GM18907 (cell line): ENCODE measurements at regions not wholly inside any gene's neighbourhood (a gene's known extent, or its start where the extent isn't known, plus 50 kb on each side); places are given as distances from the start of the nearest gene placed in this dataset.
"Not testable (repeated sequence)": the region's sequence is repeated elsewhere in the genome, so short reads cannot be mapped to it uniquely, and the experiment has no call there.

Experiments
- ATAC-seq: cut with Tn5 transposase; IDR thresholded peaks from one replicate; pipeline ENCODE4 v1.9.1; 2021; ENCODE audit warnings: mild to moderate bottlenecking, moderate library complexity; ENCODE audit not compliant: unreplicated experiment

- ATAC-seq = no peak
Observed at GRCh38 chr5:72760259-72760658, 56.2 kb upstream of the TNPO1 start.

- ATAC-seq = no peak
Observed at GRCh38 chr5:72752909-72753308, 63.6 kb upstream of the TNPO1 start.

DNA sequence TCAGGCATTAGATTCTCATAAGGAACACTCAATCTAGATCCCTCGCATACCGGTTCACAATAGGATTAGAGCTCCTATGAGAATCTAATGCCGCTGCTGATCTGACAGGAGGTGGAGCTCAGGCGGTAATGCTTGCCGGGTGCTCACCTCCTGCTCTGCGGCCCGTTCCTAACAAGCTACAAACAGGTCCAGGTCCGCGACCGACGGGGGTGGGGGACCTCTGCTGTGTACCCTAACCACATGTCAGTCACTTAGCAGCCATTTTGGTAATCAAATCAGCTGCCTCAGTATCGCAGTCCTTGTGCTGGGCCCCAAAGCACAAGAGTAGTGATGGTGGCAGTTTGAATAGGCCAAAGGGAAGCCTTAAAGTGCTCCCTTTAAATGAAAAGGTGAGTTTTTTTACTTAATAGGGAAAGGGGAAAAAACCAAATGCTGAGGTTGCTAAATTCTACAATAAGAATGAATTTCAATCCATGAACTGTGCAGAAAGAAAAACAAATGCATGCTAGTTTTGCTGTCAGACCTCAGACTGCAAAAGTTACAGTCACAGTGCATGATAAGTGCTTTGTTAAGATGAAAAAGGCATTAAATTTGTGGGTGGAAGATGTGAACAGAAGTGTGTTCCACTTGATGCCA, 67.0 kb upstream of the TNPO1 start:
- ATAC-seq = no peak

- ATAC-seq = no peak
Observed at GRCh38 chr5:72747826-72748225, 68.6 kb upstream of the TNPO1 start.

DNA sequence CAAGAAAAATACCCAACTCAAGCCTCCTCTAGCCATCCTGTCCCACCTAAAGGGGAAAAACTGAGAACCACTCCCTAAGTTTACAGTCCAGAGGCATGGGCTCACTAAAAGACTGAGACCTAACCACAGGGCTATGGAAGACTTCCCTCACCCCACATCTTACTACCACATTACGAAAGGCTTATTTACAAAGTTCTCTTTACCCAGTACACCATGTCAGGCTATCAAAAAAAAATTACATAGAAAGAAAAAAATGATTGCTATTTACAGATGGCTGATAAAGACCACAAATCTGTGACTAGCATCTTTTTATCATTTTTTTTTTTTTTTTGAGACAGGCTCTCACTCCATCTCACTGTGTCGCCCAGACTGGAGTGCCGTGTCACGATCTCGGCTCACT, 69.7 kb upstream of the TNPO1 start:
- ATAC-seq = no peak

GRCh38 chr5:72744136-72744535, 72.3 kb upstream of the TNPO1 start:
- no peak for ATAC-seq

GRCh38 chr5:72741805-72742204, 74.7 kb upstream of the TNPO1 start:
- no peak for ATAC-seq

- no peak for ATAC-seq
Observed at GRCh38 chr5:72733810-72734209, 82.7 kb upstream of the TNPO1 start.

- no peak for ATAC-seq
Observed at GRCh38 chr5:72723581-72723980, 92.9 kb upstream of the TNPO1 start.

- ATAC-seq = no peak
Observed at GRCh38 chr5:72722792-72723452, 93.5 kb upstream of the TNPO1 start.

GRCh38 chr5:72721844-72722243, 94.6 kb upstream of the TNPO1 start:
- no peak for ATAC-seq

GRCh38 chr5:72720205-72720604, 96.3 kb upstream of the TNPO1 start:
- no peak for ATAC-seq

DNA sequence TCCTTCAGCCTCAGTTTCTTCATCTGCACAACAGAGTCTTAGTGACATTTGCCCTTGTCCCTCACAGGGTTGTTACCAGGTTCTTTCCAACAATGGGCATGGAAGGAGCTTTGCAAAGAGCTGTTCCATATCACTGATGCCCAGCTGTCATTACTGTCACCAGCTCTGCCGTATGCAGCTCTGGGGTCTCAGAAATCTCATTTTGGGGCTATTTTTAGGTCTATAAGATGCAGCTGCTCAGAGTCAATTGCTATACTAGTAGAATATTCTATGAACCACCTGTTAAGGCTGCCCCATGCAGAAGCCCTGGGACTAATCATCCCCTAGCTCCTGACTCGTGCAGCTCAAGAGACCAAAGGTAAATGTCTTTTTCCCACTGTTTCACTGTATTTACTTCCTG, 105.1 kb upstream of the TNPO1 start:
- ATAC-seq = no peak

DNA sequence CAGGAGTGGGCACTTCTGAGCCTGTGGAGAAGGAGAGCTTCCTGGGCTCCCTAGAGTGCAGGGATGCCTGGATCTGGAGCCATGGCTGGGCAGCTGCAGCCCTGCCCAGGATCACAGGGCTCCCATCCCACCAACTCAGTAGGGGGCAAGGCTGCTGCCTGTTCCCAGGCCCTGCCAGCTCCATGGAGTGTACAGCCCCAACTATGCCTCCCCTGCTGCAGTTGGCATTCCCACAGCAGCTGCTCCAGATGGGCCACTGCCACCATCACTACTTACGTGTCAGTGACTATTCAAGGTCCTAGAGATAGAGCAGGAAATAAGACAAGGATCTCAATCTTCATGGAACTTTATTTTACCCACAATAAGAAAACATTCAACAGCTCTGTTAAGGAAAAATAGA, 107.1 kb upstream of the TNPO1 start:
- no peak for ATAC-seq

DNA sequence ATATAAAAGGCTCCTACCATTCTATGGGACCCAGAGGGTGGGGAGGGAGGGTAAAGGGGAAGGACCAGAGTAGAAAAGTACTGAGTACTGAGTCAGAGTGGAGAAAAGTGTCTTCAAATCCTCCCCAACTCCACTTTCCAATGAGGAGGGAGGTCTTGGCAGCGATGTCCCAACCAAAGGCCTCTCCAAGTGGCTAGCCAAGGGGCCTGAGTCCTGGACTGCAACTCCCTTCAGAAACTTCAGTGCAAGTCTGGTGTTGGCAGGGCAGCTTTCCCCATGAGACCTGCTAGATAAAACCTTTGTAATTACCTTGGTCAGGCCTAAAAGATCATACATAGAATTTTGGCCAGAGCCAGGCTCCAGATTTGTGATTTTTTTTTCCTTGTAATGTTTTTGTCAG, 111.3 kb upstream of the TNPO1 start:
- no peak for ATAC-seq

GRCh38 chr5:72703876-72704275, 112.6 kb upstream of the TNPO1 start:
- ATAC-seq = no peak

GRCh38 chr5:72702881-72703434, 113.5 kb upstream of the TNPO1 start:
- ATAC-seq = no peak

GRCh38 chr5:72702105-72702504, 114.4 kb upstream of the TNPO1 start:
- not testable (repeated sequence) for ATAC-seq

DNA sequence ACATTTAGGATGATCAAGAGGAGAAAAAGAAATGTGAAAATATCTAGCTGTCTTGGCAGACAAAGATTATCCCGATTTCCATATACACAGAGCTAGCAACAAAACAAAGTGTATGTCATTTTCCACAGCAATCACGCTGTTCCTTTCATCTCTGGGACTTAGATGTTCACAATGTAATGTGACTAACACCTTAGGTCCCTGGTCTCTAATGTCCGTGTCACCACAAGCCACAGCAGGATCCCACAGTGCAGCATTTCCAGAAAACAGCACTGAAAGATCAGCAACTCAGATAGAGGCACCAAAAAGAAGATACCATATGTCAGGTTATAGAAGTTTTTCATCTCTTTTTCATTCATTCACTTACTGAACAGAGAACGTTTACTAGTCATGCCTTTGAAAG, 118.0 kb upstream of the TNPO1 start:
- ATAC-seq = no peak

DNA sequence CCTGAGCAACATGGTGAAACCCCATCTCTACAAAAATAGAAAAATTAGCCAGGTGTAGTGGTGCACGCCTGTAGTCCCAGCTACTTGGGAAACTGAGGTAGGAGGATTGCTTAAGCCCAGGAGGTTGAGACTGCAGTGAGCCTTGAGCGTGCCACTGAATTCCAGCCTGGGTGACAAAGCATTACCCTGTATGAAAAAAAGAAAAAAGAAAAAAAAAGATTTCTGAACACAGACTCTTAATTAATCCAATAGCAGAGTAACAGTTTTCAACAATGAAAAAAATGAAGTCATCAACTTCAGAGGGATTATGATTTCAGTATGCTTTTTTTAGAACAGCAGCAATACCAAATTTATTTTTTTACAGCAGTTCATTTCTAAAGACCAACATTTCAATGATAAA, 118.8 kb upstream of the TNPO1 start:
- ATAC-seq = no peak

- no peak for ATAC-seq
Observed at GRCh38 chr5:72695659-72696058, 120.8 kb upstream of the TNPO1 start.

DNA sequence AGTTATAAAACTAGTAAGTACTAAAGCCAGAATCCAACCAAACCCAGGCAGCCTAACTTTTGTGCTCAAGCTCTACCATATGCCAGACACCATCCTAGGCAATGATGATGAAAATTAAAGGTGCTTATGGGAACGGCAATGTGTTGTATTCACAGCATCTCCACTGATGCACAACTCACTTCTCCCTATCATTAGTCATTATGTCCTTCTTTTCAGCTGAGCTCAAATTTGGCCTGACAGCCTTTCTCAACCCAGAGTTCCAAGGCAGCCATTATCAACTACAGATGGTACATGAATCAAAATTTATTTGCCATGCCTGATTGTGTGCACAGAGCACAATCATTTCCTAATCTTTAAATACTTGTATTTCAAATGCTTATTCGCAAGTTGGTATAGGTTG, 121.6 kb upstream of the TNPO1 start:
- ATAC-seq = no peak
